GM23248 (cell line): ENCODE measurements at regions not wholly inside any gene's neighbourhood (a gene's known extent, or its start where the extent isn't known, plus 50 kb on each side); places are given as distances from the start of the nearest gene placed in this dataset.

Experiments
- DNase-seq: peaks from one replicate; pipeline ENCODE4 v3.0.0-alpha.2; 2015
- H2AFZ ChIP-seq: fragments of 200-600 bp; sonication (generic); 2 replicates; pipeline ENCODE4 v1.6.1; 2016; ENCODE audit warnings: antibody characterized with exemption
- H3F3A ChIP-seq: fragments of 200-600 bp; sonication (generic); 2 replicates; pipeline ENCODE4 v1.6.1; 2016; ENCODE audit warnings: mild to moderate bottlenecking, antibody characterized with exemption, mixed run types; ENCODE audit not compliant: insufficient read depth
- H3K27ac ChIP-seq: fragments of 200-600 bp; sonication (generic); 2 replicates; pipeline ENCODE4 v1.5.1; 2016; ENCODE audit warnings: mild to moderate bottlenecking
- H3K27me3 ChIP-seq: fragments of 200-600 bp; sonication (generic); replicated peaks from 2 replicates; pipeline ENCODE4 v1.6.1; 2016; ENCODE audit warnings: mild to moderate bottlenecking; ENCODE audit not compliant: insufficient read depth
- H3K36me3 ChIP-seq: fragments of 200-600 bp; sonication (generic); 2 replicates; pipeline ENCODE4 v1.6.1; 2016; ENCODE audit warnings: low read depth, mild to moderate bottlenecking
- H3K4me1 ChIP-seq: fragments of 200-600 bp; sonication (generic); 2 replicates; pipeline ENCODE4 v1.6.1; 2016; ENCODE audit warnings: mild to moderate bottlenecking; ENCODE audit not compliant: insufficient read depth
- H3K4me2 ChIP-seq: fragments of 200-600 bp; sonication (generic); one replicate; pipeline ENCODE4 v1.6.1; 2016; ENCODE audit warnings: mild to moderate bottlenecking; ENCODE audit not compliant: unreplicated experiment
- H3K4me3 ChIP-seq: fragments of 200-600 bp; sonication (generic); 2 replicates; pipeline ENCODE4 v1.5.1; 2016; ENCODE audit warnings: mild to moderate bottlenecking
- H3K79me2 ChIP-seq: fragments of 200-600 bp; sonication (generic); 2 replicates; pipeline ENCODE4 v1.6.1; 2016; ENCODE audit warnings: mild to moderate bottlenecking; ENCODE audit not compliant: insufficient read depth
- H3K9ac ChIP-seq: fragments of 200-600 bp; sonication (generic); 2 replicates; pipeline ENCODE4 v1.6.1; 2016; ENCODE audit warnings: mild to moderate bottlenecking
- H3K9me2 ChIP-seq: fragments of 200-600 bp; sonication (generic); 2 replicates; pipeline ENCODE4 v1.6.1; 2016; ENCODE audit warnings: mixed run types, mild to moderate bottlenecking, moderate library complexity; ENCODE audit not compliant: insufficient read depth
- H3K9me3 ChIP-seq: fragments of 200-600 bp; sonication (generic); one replicate; pipeline ENCODE4 v1.6.1; 2017; ENCODE audit warnings: low read depth
- H4K20me1 ChIP-seq: fragments of 200-600 bp; sonication (generic); 2 replicates; pipeline ENCODE4 v1.6.0; 2016; ENCODE audit not compliant: insufficient read depth
- EZH2 ChIP-seq: fragments of 200-600 bp; sonication (generic); IDR thresholded peaks from 2 replicates; pipeline ENCODE4 v1.6.1; 2018; ENCODE audit warnings: antibody characterized with exemption, mild to moderate bottlenecking; ENCODE audit not compliant: insufficient read depth, poor library complexity, severe bottlenecking
- EZH2phosphoT487 ChIP-seq: fragments of 200-600 bp; sonication (generic); IDR thresholded peaks from 2 replicates; pipeline ENCODE4 v1.6.1; 2018; ENCODE audit warnings: antibody characterized with exemption, moderate library complexity, mild to moderate bottlenecking, low read depth; ENCODE audit not compliant: insufficient read depth
- WGBS, 2 experiments: methylation state at CpG; one replicate each; pipeline ENCODE4 v1.1.6; 2015 to 2017; ENCODE audit warnings: low lambda C conversion rate in 2 of 2, low coverage in 1 of 2; ENCODE audit errors: missing lambda C conversion rate in 2 of 2; 5-methylcytosine and 5-hydroxymethylcytosine counted together
- in situ Hi-C: fragments of 300-500 bp; cut with MboI; formaldehyde crosslinking; loops from 2 replicates; pipeline ENCODE4 v1.15.0; 2020

GRCh38 chr17:36825113-36825512 is 112.2 kb upstream of the LHX1 start:
- Histone ChIP-seq H3K36me3 (no peaks in the 10 kb centered on the region), H2AFZ (no peak overlapping the region), H3K79me2 (no peaks in the 10 kb centered on the region), H3K9me3 (no peaks in the 10 kb centered on the region), H3K27me3 (peaks cover 32% of the 10 kb centered on the region), H3K4me2 (no peak overlapping the region), H3K27ac (no peak overlapping the region), H3K9me2 (no peaks in the 10 kb centered on the region), H3K4me1 (no peaks in the 10 kb centered on the region), H3F3A (no peaks in the 10 kb centered on the region), H4K20me1 (no peaks in the 10 kb centered on the region), H3K9ac (no peak overlapping the region), H3K4me3 (no peak overlapping the region)
- DNase-seq = no peak
- 93 to 95% methylated on average over 2 of the region's 2 CpGs for WGBS, 2 experiments
- TF ChIP-seq EZH2phosphoT487 = no peak
- TF ChIP-seq EZH2 = no peak
- in situ Hi-C loops = no loop called here

- no peak for TF ChIP-seq EZH2phosphoT487
- in situ Hi-C loops = no loop called here
- H3K4me2 ChIP-seq = no peak overlapping the region
- no peak for DNase-seq
- H3K27me3 ChIP-seq = peaks cover 32% of the 10 kb centered on the region
- H3K4me3 ChIP-seq = no peak overlapping the region
- no peaks in the 10 kb centered on the region for H3K4me1 ChIP-seq
- H3K36me3 ChIP-seq = no peaks in the 10 kb centered on the region
- no peak overlapping the region for H2AFZ ChIP-seq
- no peak overlapping the region for H3K9ac ChIP-seq
- 49 to 54% methylated on average over 8 of the region's 8 CpGs for WGBS, 2 experiments
- H3K9me3 ChIP-seq = no peaks in the 10 kb centered on the region
- no peaks in the 10 kb centered on the region for H3K79me2 ChIP-seq
- no peaks in the 10 kb centered on the region for H3K9me2 ChIP-seq
- H3F3A ChIP-seq = no peaks in the 10 kb centered on the region
- no peak overlapping the region for H3K27ac ChIP-seq
- no peaks in the 10 kb centered on the region for H4K20me1 ChIP-seq
These were observed 111.8 kb upstream of the LHX1 start for GRCh38 chr17:36825521-36825920.

- no peak for DNase-seq
- Histone ChIP-seq H3K4me2 (no peak overlapping the region), H4K20me1 (no peaks in the 10 kb centered on the region), H3F3A (no peaks in the 10 kb centered on the region), H3K27ac (no peak overlapping the region), H3K27me3 (peaks cover 31% of the 10 kb centered on the region), H3K4me1 (no peaks in the 10 kb centered on the region), H3K4me3 (no peak overlapping the region), H3K9me2 (no peaks in the 10 kb centered on the region), H3K9ac (no peak overlapping the region), H3K9me3 (no peaks in the 10 kb centered on the region), H3K36me3 (no peaks in the 10 kb centered on the region), H2AFZ (no peak overlapping the region), H3K79me2 (no peaks in the 10 kb centered on the region)
- no peak for TF ChIP-seq EZH2
- no peak for TF ChIP-seq EZH2phosphoT487
- 19 to 31% methylated on average over 9 of the region's 9 CpGs for WGBS, 2 experiments
- in situ Hi-C loops = no loop called here
These were observed 111.3 kb upstream of the LHX1 start for GRCh38 chr17:36825951-36826350.

- H3K27me3 ChIP-seq = peaks cover 27% of the 10 kb centered on the region
- H3K9me2 ChIP-seq = no peaks in the 10 kb centered on the region
- H3K9ac ChIP-seq = no peak overlapping the region
- TF ChIP-seq EZH2 (no peak), EZH2phosphoT487 (no peak)
- no peak overlapping the region for H3K27ac ChIP-seq
- no peaks in the 10 kb centered on the region for H3K79me2 ChIP-seq
- in situ Hi-C loops = no loop called here
- DNase-seq = no peak
- H4K20me1 ChIP-seq = no peaks in the 10 kb centered on the region
- H3K36me3 ChIP-seq = no peaks in the 10 kb centered on the region
- WGBS, 2 experiments = 23 to 31% methylated on average over 9 to 10 of the region's 10 CpGs
- H3K4me3 ChIP-seq = no peak overlapping the region
- no peak overlapping the region for H3K4me2 ChIP-seq
- H2AFZ ChIP-seq = no peak overlapping the region
- no peaks in the 10 kb centered on the region for H3F3A ChIP-seq
- no peaks in the 10 kb centered on the region for H3K4me1 ChIP-seq
- no peaks in the 10 kb centered on the region for H3K9me3 ChIP-seq
These were observed 110.2 kb upstream of the LHX1 start for GRCh38 chr17:36827081-36827480.

- DNase-seq = no peak
- no peak overlapping the region for H3K27ac ChIP-seq
- no peaks in the 10 kb centered on the region for H3F3A ChIP-seq
- no peak overlapping the region for H3K4me3 ChIP-seq
- no peaks in the 10 kb centered on the region for H4K20me1 ChIP-seq
- TF ChIP-seq EZH2 = no peak
- peaks cover 27% of the 10 kb centered on the region for H3K27me3 ChIP-seq
- H3K9me3 ChIP-seq = no peaks in the 10 kb centered on the region
- no peaks in the 10 kb centered on the region for H3K36me3 ChIP-seq
- H3K9me2 ChIP-seq = no peaks in the 10 kb centered on the region
- WGBS, 2 experiments = 52 to 56% methylated on average over 5 of the region's 5 CpGs
- H3K4me2 ChIP-seq = no peak overlapping the region
- H3K9ac ChIP-seq = no peak overlapping the region
- in situ Hi-C loops = no loop called here
- H3K4me1 ChIP-seq = no peaks in the 10 kb centered on the region
- no peaks in the 10 kb centered on the region for H3K79me2 ChIP-seq
- H2AFZ ChIP-seq = no peak overlapping the region
These were observed 107.6 kb upstream of the LHX1 start for GRCh38 chr17:36829676-36830075.
